Heart left ventricle (tissue), 16 donors: ENCODE measurements at regions not wholly inside any gene's neighbourhood (a gene's known extent, or its start where the extent isn't known, plus 50 kb on each side); places are given as distances from the start of the nearest gene placed in this dataset.
"Not testable (repeated sequence)": the region's sequence is repeated elsewhere in the genome, so short reads cannot be mapped to it uniquely, and the experiment has no call there.

Experiments
- ATAC-seq, 4 donors: fragments of 200-7000 bp; cut with Tn5 transposase; one replicate each; pipeline ENCODE4 v1.9.1; 2020 to 2022; ENCODE audit warnings: moderate library complexity in 4 of 4, mild to moderate bottlenecking in 3 of 4, moderate number of reproducible peaks in 1 of 4
- DNase-seq, 5 donors: peaks; one replicate each; pipeline ENCODE4 v3.0.0-alpha.2; 2020
- H3K27ac ChIP-seq, 12 donors: fragments of 200-600 bp; sonication (generic) in 4 of 12; one replicate each; pipeline versions ENCODE4 v1.5.0 to v1.8.0; 2016 to 2022; ENCODE audit warnings: mild to moderate bottlenecking in 2 of 12
- H3K27me3 ChIP-seq, 9 donors: fragments of 200-600 bp; sonication (generic) in 2 of 9; one replicate each; pipeline versions ENCODE4 v1.5.1 to v1.8.0; 2016 to 2022; ENCODE audit warnings: mild to moderate bottlenecking in 3 of 9
- H3K36me3 ChIP-seq, 9 donors: fragments of 200-600 bp; sonication (generic) in 2 of 9; one replicate each; pipeline versions ENCODE4 v1.5.0 to v1.8.0; 2018 to 2022; ENCODE audit warnings: mild to moderate bottlenecking in 2 of 9
- H3K4me1 ChIP-seq, 12 donors: fragments of 200-600 bp; sonication (generic) in 4 of 12; one replicate each; pipeline versions ENCODE4 v1.5.0 to v1.8.0; 2016 to 2022; ENCODE audit warnings: mild to moderate bottlenecking in 3 of 12
- H3K4me3 ChIP-seq, 12 donors: fragments of 200-600 bp; sonication (generic) in 4 of 12; one replicate each; pipeline versions ENCODE4 v1.5.0 to v1.8.0; 2017 to 2022; ENCODE audit warnings: mild to moderate bottlenecking in 9 of 12, moderate library complexity in 4 of 12
- H3K9me3 ChIP-seq, 12 donors: fragments of 200-600 bp; sonication (generic) in 4 of 12; one replicate each; pipeline versions ENCODE4 v1.5.0 to v1.8.0; 2016 to 2022; ENCODE audit warnings: mild to moderate bottlenecking in 1 of 12
- POLR2A ChIP-seq, 2 donors: fragments of 450-650 bp; IDR thresholded peaks; one replicate each; pipeline ENCODE4 v1.6.1; 2017; ENCODE audit warnings: antibody characterized with exemption in 2 of 2, mild to moderate bottlenecking in 2 of 2, moderate library complexity in 2 of 2
- WGBS, 4 donors: extraction: QIAGEN DNeasy Blood & Tissue Kit in 2 of 4; methylation state at CpG; one replicate each; pipeline versions ENCODE4 v1.1.5 to v1.1.7; 2013 to 2018; 5-methylcytosine and 5-hydroxymethylcytosine counted together
- intact Hi-C, 10 donors: fragments of 100-400 bp; cut with DNase I; formaldehyde crosslinking; loops; one replicate each; pipeline versions ENCODE4 v1.11.1 to v1.14.2; 2022
- TF ChIP-seq, protein P1 (sequence below), 12 donors: fragments of 200-600 bp; sonication (generic) in 4 of 12; IDR thresholded peaks; one replicate each; pipeline versions ENCODE4 v1.5.0 to v1.8.0; 2018 to 2022; ENCODE audit warnings: antibody characterized with exemption in 12 of 12, mild to moderate bottlenecking in 5 of 12
- donor health status: ischemic (EF 13 %, LVEDD 7.1; RV severe dilation, severe dysfunction).
- donor health status: healthy with polysubstance abuse.
- donor health status: DM: no; HTN: yes; CAD: no.
- donor health status: DM: no; HTN: no; CAD: no.
- donor health status: ischemic (EF 25% LVEDD 6.9; RV normal size, moderate dysfunction).
- donor health status: ischemic (EF 25% LVEDD 5.7; RV mildly dilated, moderate dysfunction).
- donor health status: healthy.
- donor health status: DM: yes; HTN: yes; CAD: no.
- donor health status: ischemic (EF 35%, LVEDD 5.7; RV mildly dilated, moderate dysfunction).
- donor health status: nonischemic (EF 11% LVEDD 7.7; RV severe dilation, severe dysfunction).
- donor health status: DM: yes; HTN: yes; CAD: no.
- donor health status: PGD.
- donor health status: ischemic (EF 29% LVEDD 5.4; RV normal size, mild dysfunction).
- donor health status: nonischemic (EF 23%, LVEDD 6.1; RV moderate dilation, normal function).

DNA sequence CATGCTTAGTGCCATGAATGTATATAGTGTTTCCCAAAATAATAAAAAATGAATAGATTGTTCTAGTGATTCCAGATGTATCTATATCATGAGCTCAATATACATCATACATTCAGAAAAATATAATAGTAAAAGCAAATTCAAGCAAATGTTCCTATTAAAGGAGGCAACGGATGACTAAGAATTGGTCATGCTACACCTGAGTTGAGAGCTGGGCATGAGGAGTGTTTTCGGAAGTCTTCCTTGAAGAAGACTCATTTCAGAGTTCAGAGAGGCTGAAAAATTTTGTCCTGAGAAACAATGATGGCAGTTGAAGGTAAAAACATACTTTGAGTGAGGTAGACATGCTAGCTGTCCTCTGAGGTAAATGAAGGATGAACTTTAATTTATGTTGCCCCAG, 79.3 kb upstream of the IL1RAPL2 start:
- DNase-seq (no peak), ATAC-seq (no peak)
- no peak overlapping the region for H3K4me3 ChIP-seq
- intact Hi-C loops: no loop called here
- H3K4me1 ChIP-seq: no peaks in the 10 kb centered on the region
- no peak for TF ChIP-seq POLR2A (IDR thresholded peaks at IDR 0.05)
- TF ChIP-seq, protein P1, sequence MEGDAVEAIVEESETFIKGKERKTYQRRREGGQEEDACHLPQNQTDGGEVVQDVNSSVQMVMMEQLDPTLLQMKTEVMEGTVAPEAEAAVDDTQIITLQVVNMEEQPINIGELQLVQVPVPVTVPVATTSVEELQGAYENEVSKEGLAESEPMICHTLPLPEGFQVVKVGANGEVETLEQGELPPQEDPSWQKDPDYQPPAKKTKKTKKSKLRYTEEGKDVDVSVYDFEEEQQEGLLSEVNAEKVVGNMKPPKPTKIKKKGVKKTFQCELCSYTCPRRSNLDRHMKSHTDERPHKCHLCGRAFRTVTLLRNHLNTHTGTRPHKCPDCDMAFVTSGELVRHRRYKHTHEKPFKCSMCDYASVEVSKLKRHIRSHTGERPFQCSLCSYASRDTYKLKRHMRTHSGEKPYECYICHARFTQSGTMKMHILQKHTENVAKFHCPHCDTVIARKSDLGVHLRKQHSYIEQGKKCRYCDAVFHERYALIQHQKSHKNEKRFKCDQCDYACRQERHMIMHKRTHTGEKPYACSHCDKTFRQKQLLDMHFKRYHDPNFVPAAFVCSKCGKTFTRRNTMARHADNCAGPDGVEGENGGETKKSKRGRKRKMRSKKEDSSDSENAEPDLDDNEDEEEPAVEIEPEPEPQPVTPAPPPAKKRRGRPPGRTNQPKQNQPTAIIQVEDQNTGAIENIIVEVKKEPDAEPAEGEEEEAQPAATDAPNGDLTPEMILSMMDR (IDR thresholded peaks at IDR 0.05): no peak
- no peaks in the 10 kb centered on the region for H3K36me3 ChIP-seq
- no peak overlapping the region for H3K27ac ChIP-seq
- peaks cover 0 to 25% (median 0%) of the 10 kb centered on the region in 9 donors for H3K27me3 ChIP-seq
- 58 to 87% (median 82%) methylated on average over 2 of the region's 2 CpGs for WGBS, 4 donors
- no peaks in the 10 kb centered on the region for H3K9me3 ChIP-seq

DNA sequence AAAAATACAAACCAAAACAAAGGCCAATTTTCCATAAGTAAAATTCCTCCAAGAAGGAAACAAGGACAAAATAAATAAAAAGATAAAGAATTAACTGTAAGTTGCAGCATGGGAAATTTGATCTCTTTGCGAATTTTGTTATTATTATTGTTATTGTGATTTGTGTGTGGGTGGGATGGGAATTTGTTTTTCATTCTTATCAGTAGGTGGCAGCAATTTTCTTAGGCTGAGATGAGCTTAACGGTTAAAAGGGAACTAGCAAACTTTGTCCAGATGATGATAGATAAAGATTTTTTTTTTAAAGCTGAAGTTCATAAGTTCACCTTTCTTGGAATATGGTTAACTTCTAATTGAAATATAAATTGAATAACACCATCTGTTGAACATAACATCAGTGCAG, 83.2 kb upstream of the IL1RAPL2 start:
- 11 to 20% (median 13%) methylated on average over 2 of the region's 2 CpGs for WGBS, 4 donors
- no peaks in the 10 kb centered on the region for H3K36me3 ChIP-seq
- no peak for ATAC-seq

DNA sequence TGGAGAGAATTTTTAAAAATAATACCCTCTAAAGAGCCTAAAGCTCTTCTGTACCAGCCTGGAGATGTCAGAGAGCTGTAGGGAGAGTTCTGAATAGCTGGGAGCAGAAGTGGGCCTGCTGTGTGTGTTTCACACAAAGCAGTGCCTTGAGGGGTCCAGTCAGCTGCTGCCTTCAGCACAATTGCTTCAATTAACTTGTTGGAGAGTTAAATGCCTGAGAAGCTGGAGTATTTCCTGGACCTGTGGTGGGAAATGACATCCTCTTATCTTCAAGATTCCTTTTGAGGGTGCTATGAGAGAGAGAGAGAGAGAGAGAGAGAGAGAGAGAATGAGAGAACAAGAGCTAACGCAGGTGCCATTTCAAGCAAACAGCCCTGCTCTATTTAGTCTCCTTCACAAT, 96.2 kb upstream of the IL1RAPL2 start:
- WGBS, 4 donors: 0% methylated on average over 1 of the region's 1 CpG
- TF ChIP-seq, protein P1 (IDR thresholded peaks at IDR 0.05): no peak
- TF ChIP-seq POLR2A (IDR thresholded peaks at IDR 0.05): no peak

More for the DNA sequence above, 83.2 kb upstream of the IL1RAPL2 start:
- peaks cover 0 to 19% (median 0%) of the 10 kb centered on the region in 9 donors for H3K27me3 ChIP-seq
- H3K4me1 ChIP-seq: no peaks in the 10 kb centered on the region
- H3K9me3 ChIP-seq: no peaks in the 10 kb centered on the region
- no peak for DNase-seq
- intact Hi-C loops: no loop called here
- H3K4me3 ChIP-seq: no peak overlapping the region
- no peak for TF ChIP-seq POLR2A (IDR thresholded peaks at IDR 0.05)
- TF ChIP-seq, protein P1 (IDR thresholded peaks at IDR 0.05): no peak
- H3K27ac ChIP-seq: no peak overlapping the region

DNA sequence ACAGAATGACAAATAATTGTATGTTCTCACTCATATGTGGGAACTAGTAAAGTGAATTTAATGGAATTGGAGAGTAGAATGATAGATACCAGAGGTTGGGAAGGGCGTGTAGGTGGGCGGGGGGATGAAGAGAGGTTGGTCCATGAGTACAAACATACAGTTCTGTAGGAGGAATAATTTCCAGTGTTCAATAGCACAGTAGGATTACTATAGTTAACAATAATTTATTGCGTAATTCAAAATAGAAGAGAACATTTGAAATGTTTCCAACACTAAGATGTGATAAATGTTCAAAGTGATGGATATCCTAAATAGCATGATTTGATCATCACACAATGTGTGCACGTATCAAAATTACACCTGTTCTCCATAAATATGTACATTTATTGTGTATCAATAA, 106.2 kb upstream of the IL1RAPL2 start:
- TF ChIP-seq, protein P1 (IDR thresholded peaks at IDR 0.05): no peak
- TF ChIP-seq POLR2A (IDR thresholded peaks at IDR 0.05): no peak
- peaks cover 0 to 9% (median 0%) of the 10 kb centered on the region in 12 donors for H3K9me3 ChIP-seq
- H3K27me3 ChIP-seq: peaks cover 0 to 4% (median 0%) of the 10 kb centered on the region in 9 donors
- intact Hi-C loops: no loop called here
- ATAC-seq (no peak), DNase-seq (no peak)
- H3K36me3 ChIP-seq: no peaks in the 10 kb centered on the region
- H3K4me3 ChIP-seq: no peak overlapping the region
- no peaks in the 10 kb centered on the region for H3K4me1 ChIP-seq
- H3K27ac ChIP-seq: no peak overlapping the region
- 75 to 91% (median 83%) methylated on average over 4 of the region's 4 CpGs for WGBS, 4 donors

More for the DNA sequence above, 96.2 kb upstream of the IL1RAPL2 start:
- no peak for ATAC-seq
- H3K36me3 ChIP-seq: no peaks in the 10 kb centered on the region
- no peak overlapping the region for H3K4me3 ChIP-seq
- intact Hi-C loops: no loop called here
- no peak for DNase-seq
- H3K4me1 ChIP-seq: no peaks in the 10 kb centered on the region
- peaks cover 0 to 16% (median 0%) of the 10 kb centered on the region in 9 donors for H3K27me3 ChIP-seq
- no peak overlapping the region for H3K27ac ChIP-seq
- peaks cover 0 to 4% (median 0%) of the 10 kb centered on the region in 12 donors for H3K9me3 ChIP-seq

DNA sequence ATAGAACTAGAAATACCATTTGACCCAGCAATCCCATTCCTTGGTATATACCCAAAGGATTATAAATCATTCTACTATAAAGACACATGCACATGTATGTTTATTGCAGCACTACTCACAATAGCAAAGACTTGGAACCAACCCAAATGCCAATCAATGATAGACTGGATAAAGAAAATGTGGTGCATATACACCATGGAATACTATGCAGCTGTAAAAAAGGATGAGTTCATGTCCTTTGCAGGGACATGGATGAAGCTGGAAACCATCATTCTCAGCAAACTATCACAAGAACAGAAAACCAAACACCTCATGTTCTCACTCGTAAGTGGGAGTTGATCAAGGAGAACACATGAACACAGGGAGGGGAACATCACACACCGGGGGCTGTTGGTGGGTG, 108.9 kb upstream of the IL1RAPL2 start:
- H3K4me1 ChIP-seq, H3K36me3 ChIP-seq, H3K4me3 ChIP-seq, H3K27me3 ChIP-seq, DNase-seq, H3K27ac ChIP-seq, intact Hi-C loops, ATAC-seq: not testable (repeated sequence)
- H3K9me3 ChIP-seq: peaks cover 0 to 16% (median 0%) of the 10 kb centered on the region in 12 donors
- 77 to 93% (median 80%) methylated on average over 2 of the region's 2 CpGs for WGBS, 4 donors
